ENCODE measurements at regions not wholly inside any gene's neighbourhood (a gene's known extent, or its start where the extent isn't known, plus 50 kb on each side); places are given as distances from the start of the nearest gene placed in this dataset.
"Not testable (repeated sequence)": the region's sequence is repeated elsewhere in the genome, so short reads cannot be mapped to it uniquely, and the experiment has no call there.

DNA sequence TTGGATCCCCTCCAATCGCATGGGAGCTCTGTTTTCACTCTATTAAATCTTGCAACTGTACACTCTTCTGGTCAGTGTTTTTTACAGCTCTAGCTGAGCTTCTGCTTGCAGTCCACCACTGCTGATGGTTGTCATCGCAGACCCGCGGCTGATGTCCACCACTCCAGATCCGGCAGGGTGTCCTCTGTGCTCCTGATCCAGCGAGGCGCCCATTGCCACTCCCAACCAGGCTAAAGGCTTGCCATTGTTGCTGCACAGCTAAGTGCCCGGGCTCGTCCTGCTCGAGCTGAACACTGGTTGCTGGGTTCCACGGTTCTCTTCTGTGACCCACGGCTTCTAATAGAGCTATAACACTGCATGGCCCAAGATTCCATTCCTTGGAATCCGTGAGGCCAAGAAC is 70.7 kb upstream of the NCAM2 start:
- DNase-seq; H3K4me3 Mint-ChIP-seq; H3K27ac Mint-ChIP-seq; H3K4me1 Mint-ChIP-seq; H3K9me3 Mint-ChIP-seq; ATAC-seq; H3K36me3 Mint-ChIP-seq (ENCODE audit: low read depth); H3K27me3 Mint-ChIP-seq: not testable (repeated sequence)

- ATAC-seq: no peak
- Mint-ChIP-seq H3K27ac (no peak overlapping the region), H3K27me3 (no peaks in the 10 kb centered on the region), H3K36me3 (ENCODE audit: low read depth) (no peaks in the 10 kb centered on the region), H3K9me3 (peaks cover 5% of the 10 kb centered on the region), H3K4me3 (no peak overlapping the region), H3K4me1 (no peaks in the 10 kb centered on the region)
- no peak for DNase-seq
Measured at GRCh38 chr21:20942523-20942922, 55.7 kb upstream of the NCAM2 start.

DNA sequence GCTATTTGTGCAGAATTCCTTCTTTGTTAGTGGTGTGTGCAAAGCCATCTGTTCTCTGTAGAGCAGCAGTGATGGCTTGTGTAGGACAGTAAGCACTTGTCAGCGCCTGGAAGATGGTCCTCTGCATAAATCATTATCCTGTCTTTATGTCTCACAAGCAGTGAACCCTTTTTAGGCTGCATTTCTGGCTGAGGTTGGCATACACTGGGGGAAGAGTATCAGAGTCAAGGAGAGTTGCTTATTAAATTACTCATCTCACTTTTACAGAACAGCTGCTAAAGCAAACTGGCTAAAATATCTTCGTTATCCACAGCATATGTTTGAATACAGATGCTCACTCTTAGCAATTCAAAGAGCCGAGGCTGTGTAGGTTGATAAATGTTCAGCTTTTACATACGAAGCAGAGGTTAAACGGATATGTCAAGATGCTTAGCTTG is 54.6 kb upstream of the NCAM2 start:
- H3K4me1 Mint-ChIP-seq: no peaks in the 10 kb centered on the region
- no peak overlapping the region for H3K4me3 Mint-ChIP-seq
- peaks cover 5% of the 10 kb centered on the region for H3K9me3 Mint-ChIP-seq
- ATAC-seq (no peak), DNase-seq (no peak)
- no peaks in the 10 kb centered on the region for H3K36me3 Mint-ChIP-seq (ENCODE audit: low read depth)
- H3K27ac Mint-ChIP-seq: no peak overlapping the region
- no peaks in the 10 kb centered on the region for H3K27me3 Mint-ChIP-seq

DNA sequence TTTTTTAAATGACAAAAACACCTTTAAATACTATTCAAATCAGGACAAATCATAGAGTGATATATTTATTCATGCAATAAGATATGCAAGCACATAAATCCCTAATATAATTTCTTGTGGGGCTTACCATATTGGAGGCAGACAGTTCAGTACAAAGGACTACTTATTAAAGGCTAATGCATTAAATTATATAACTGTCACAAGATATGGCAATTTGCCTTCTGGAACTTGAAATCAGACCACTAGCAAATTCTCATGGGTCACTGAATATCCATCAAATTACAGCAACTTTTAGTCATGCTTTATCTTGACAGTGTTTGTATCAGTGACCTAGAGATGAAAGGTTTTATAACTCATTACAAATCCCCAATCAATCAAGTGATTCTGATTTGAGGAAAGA is 54.1 kb upstream of the NCAM2 start:
- Mint-ChIP-seq H3K9me3 (peaks cover 5% of the 10 kb centered on the region), H3K27me3 (no peaks in the 10 kb centered on the region), H3K4me3 (no peak overlapping the region), H3K4me1 (no peaks in the 10 kb centered on the region), H3K27ac (no peak overlapping the region), H3K36me3 (ENCODE audit: low read depth) (no peaks in the 10 kb centered on the region)
- DNase-seq: no peak
- no peak for ATAC-seq

- no peak for ATAC-seq
- no peak overlapping the region for H3K27ac Mint-ChIP-seq
- peaks cover 5% of the 10 kb centered on the region for H3K9me3 Mint-ChIP-seq
Measured at GRCh38 chr21:20946701-20947100, 51.5 kb upstream of the NCAM2 start.

More at GRCh38 chr21:20946701-20947100, 51.5 kb upstream of the NCAM2 start:
- H3K4me3 Mint-ChIP-seq: no peak overlapping the region
- no peaks in the 10 kb centered on the region for H3K36me3 Mint-ChIP-seq (ENCODE audit: low read depth)
- no peaks in the 10 kb centered on the region for H3K27me3 Mint-ChIP-seq
- H3K4me1 Mint-ChIP-seq: no peaks in the 10 kb centered on the region
- DNase-seq: no peak
